SK-N-SH treated with all-trans-retinoic acid at 6 μM for 48 hours (cell line): ENCODE measurements at regions not wholly inside any gene's neighbourhood (a gene's known extent, or its start where the extent isn't known, plus 50 kb on each side); places are given as distances from the start of the nearest gene placed in this dataset.

Experiments used
- ATAC-seq: fragments of 200-7000 bp; cut with Tn5 transposase; 3 replicates; pipeline ENCODE4 v1.9.1; 2020; ENCODE audit warnings: mild to moderate bottlenecking, moderate library complexity
- ARNTL ChIP-seq: fragments of 450-650 bp; formaldehyde crosslinking; IDR thresholded peaks from 2 replicates; pipeline ENCODE4 v1.5.0; 2020; ENCODE audit warnings: low read depth, mild to moderate bottlenecking, moderate library complexity, borderline replicate concordance
- BACH2 ChIP-seq: fragments of 250-450 bp; sonication (Bioruptor Pico); IDR thresholded peaks from 2 replicates; pipeline ENCODE4 v1.9.0; 2021; ENCODE audit warnings: mild to moderate bottlenecking, borderline replicate concordance
- CREB5 ChIP-seq: fragments of 250-450 bp; sonication (Bioruptor Pico); IDR thresholded peaks from 2 replicates; pipeline ENCODE4 v1.5.1; 2020; ENCODE audit warnings: low read depth, mild to moderate bottlenecking, moderate library complexity
- CSDC2 ChIP-seq: fragments of 250-450 bp; sonication (Bioruptor Pico); IDR thresholded peaks from 2 replicates; pipeline ENCODE4 v1.5.0; 2020; ENCODE audit warnings: mild to moderate bottlenecking, moderate library complexity
- CSRNP3 ChIP-seq: fragments of 250-450 bp; sonication (Bioruptor Pico); IDR thresholded peaks from 2 replicates; pipeline ENCODE4 v1.5.1; 2021; ENCODE audit warnings: mild to moderate bottlenecking, moderate library complexity
- ESRRG ChIP-seq: fragments of 250-450 bp; sonication (Bioruptor Pico); IDR thresholded peaks from 2 replicates; pipeline ENCODE4 v1.6.1; 2021; ENCODE audit warnings: mild to moderate bottlenecking
- GLIS3 ChIP-seq: fragments of 250-450 bp; sonication (Bioruptor Pico); IDR thresholded peaks from 2 replicates; pipeline ENCODE4 v1.5.0; 2020; ENCODE audit warnings: mild to moderate bottlenecking, moderate library complexity
- ISL1 ChIP-seq: fragments of 250-450 bp; sonication (Bioruptor Pico); IDR thresholded peaks from 2 replicates; pipeline ENCODE4 v2.1.2; 2022; ENCODE audit warnings: mild to moderate bottlenecking, moderate library complexity
- OSR1 ChIP-seq: fragments of 250-450 bp; sonication (Bioruptor Pico); IDR thresholded peaks from 2 replicates; pipeline ENCODE4 v1.8.0; 2022; ENCODE audit warnings: moderate library complexity, mild to moderate bottlenecking, inconsistent platforms
- PATZ1 ChIP-seq: fragments of 250-450 bp; sonication (Bioruptor Pico); IDR thresholded peaks from 2 replicates; pipeline ENCODE4 v1.8.0; 2020; ENCODE audit warnings: mild to moderate bottlenecking, moderate library complexity, borderline replicate concordance
- POU6F1 ChIP-seq: fragments of 250-450 bp; sonication (Bioruptor Pico); IDR thresholded peaks from 2 replicates; pipeline ENCODE4 v1.8.0; 2021; ENCODE audit warnings: low read depth, mild to moderate bottlenecking, moderate library complexity, borderline replicate concordance
- PPARA ChIP-seq: fragments of 250-450 bp; sonication (Bioruptor Pico); IDR thresholded peaks from 2 replicates; pipeline ENCODE4 v1.5.0; 2020; ENCODE audit warnings: mild to moderate bottlenecking, borderline replicate concordance
- RARB ChIP-seq: fragments of 250-450 bp; sonication (Bioruptor Pico); IDR thresholded peaks from 2 replicates; pipeline ENCODE4 v1.8.0; 2021; ENCODE audit warnings: mild to moderate bottlenecking, moderate library complexity
- SNAI2 ChIP-seq: fragments of 250-450 bp; sonication (Bioruptor Pico); IDR thresholded peaks from 2 replicates; pipeline ENCODE4 v1.5.0; 2020; ENCODE audit warnings: mild to moderate bottlenecking, moderate library complexity
- TCF4 ChIP-seq: fragments of 250-450 bp; sonication (Bioruptor Pico); IDR thresholded peaks from 2 replicates; pipeline ENCODE4 v1.8.0; 2021; ENCODE audit warnings: mild to moderate bottlenecking, moderate library complexity, borderline replicate concordance
- TOX ChIP-seq: fragments of 250-450 bp; sonication (Bioruptor Pico); IDR thresholded peaks from 2 replicates; pipeline ENCODE4 v1.8.0; 2021; ENCODE audit warnings: mild to moderate bottlenecking, moderate library complexity, borderline replicate concordance
- TSHZ2 ChIP-seq: fragments of 250-450 bp; sonication (Bioruptor Pico); IDR thresholded peaks from 2 replicates; pipeline ENCODE4 v1.5.0; 2020; ENCODE audit warnings: mild to moderate bottlenecking, moderate library complexity
- ZC3H10 ChIP-seq: fragments of 250-450 bp; sonication (Bioruptor Pico); IDR thresholded peaks from 2 replicates; pipeline ENCODE4 v1.5.1; 2021; ENCODE audit warnings: mild to moderate bottlenecking, moderate library complexity
- ZFP3 ChIP-seq: fragments of 250-450 bp; sonication (Bioruptor Pico); IDR thresholded peaks from 2 replicates; pipeline ENCODE4 v1.5.0; 2020; ENCODE audit warnings: mild to moderate bottlenecking, moderate library complexity
- ZFP30 ChIP-seq: fragments of 450-650 bp; formaldehyde crosslinking; IDR thresholded peaks from 2 replicates; pipeline ENCODE4 v1.5.0; 2022; ENCODE audit warnings: mild to moderate bottlenecking, moderate library complexity
- ZNF565 ChIP-seq: fragments of 450-650 bp; formaldehyde crosslinking; conservative IDR thresholded peaks from 2 replicates; pipeline ENCODE4 v1.5.0; 2020; ENCODE audit warnings: low read depth, mild to moderate bottlenecking, moderate library complexity
- ZNF70 ChIP-seq: fragments of 450-650 bp; formaldehyde crosslinking; IDR thresholded peaks from 2 replicates; pipeline ENCODE4 v1.5.0; 2020; ENCODE audit warnings: mild to moderate bottlenecking, moderate library complexity
- ZNF8 ChIP-seq: fragments of 450-650 bp; formaldehyde crosslinking; IDR thresholded peaks from 2 replicates; pipeline ENCODE4 v1.5.0; 2020; ENCODE audit warnings: mild to moderate bottlenecking, moderate library complexity

GRCh38 chr7:118114175-118114574 is 69.8 kb upstream of the LSM8 start:
- TF ChIP-seq ESRRG (CRISPR knock-in tag) (no peak), TOX (no peak), CSRNP3 (CRISPR knock-in tag) (no peak), ZNF565 (CRISPR knock-in tag) (no peak), TSHZ2 (CRISPR knock-in tag) (no peak), PATZ1 (CRISPR knock-in tag) (no peak), CREB5 (CRISPR knock-in tag) (no peak), ZNF70 (CRISPR knock-in tag) (no peak), GLIS3 (CRISPR knock-in tag) (no peak), RARB (CRISPR knock-in tag) (no peak), POU6F1 (CRISPR knock-in tag) (no peak), ISL1 (CRISPR knock-in tag) (no peak), ARNTL (CRISPR knock-in tag) (no peak), PPARA (CRISPR knock-in tag) (no peak), TCF4 (CRISPR knock-in tag) (no peak), CSDC2 (CRISPR knock-in tag) (no peak), ZC3H10 (no peak), ZFP30 (CRISPR knock-in tag) (no peak), ZNF8 (no peak), BACH2 (CRISPR knock-in tag) (no peak)

GRCh38 chr7:118129041-118129795 is 54.7 kb upstream of the LSM8 start:
- no peak for ATAC-seq
- no peak for TF ChIP-seq PPARA (CRISPR knock-in tag)
- TF ChIP-seq ZNF70 (CRISPR knock-in tag) = no peak
- TF ChIP-seq ZNF565 (CRISPR knock-in tag) = no peak
- TF ChIP-seq CSRNP3 (CRISPR knock-in tag) = no peak
- no peak for TF ChIP-seq CSDC2 (CRISPR knock-in tag)
- no peak for TF ChIP-seq OSR1 (CRISPR knock-in tag)
- TF ChIP-seq ZFP3 (CRISPR knock-in tag) = no peak
- TF ChIP-seq GLIS3 (CRISPR knock-in tag) = no peak
- TF ChIP-seq SNAI2 (CRISPR knock-in tag) = no peak
- TF ChIP-seq TOX = no peak
- no peak for TF ChIP-seq TCF4 (CRISPR knock-in tag)
- no peak for TF ChIP-seq RARB (CRISPR knock-in tag)
- no peak for TF ChIP-seq ISL1 (CRISPR knock-in tag)
- no peak for TF ChIP-seq ZFP30 (CRISPR knock-in tag)
- no peak for TF ChIP-seq PATZ1 (CRISPR knock-in tag)
- TF ChIP-seq ZNF8 = no peak
- no peak for TF ChIP-seq CREB5 (CRISPR knock-in tag)

More at GRCh38 chr7:118114175-118114574, 69.8 kb upstream of the LSM8 start:
- ATAC-seq = no peak
